Natural killer cell treated with Interleukin-12 subunit alpha and Interleukin-12 subunit beta and Interleukin-15 and Interleukin-18, amount 100 ng/mL, for 72 hours (primary cell): ENCODE measurements at regions not wholly inside any gene's neighbourhood (a gene's known extent, or its start where the extent isn't known, plus 50 kb on each side); places are given as distances from the start of the nearest gene placed in this dataset.

Experiments
- ATAC-seq, 2 donors: fragments of 150-1000 bp; cut with Tn5 transposase in 1 of 2; sonication (Bioruptor Pico), chemical (Tn5 transposase) in 1 of 2; 2 replicates each; pipeline ENCODE4 v1.10.0; 2021
- DNase-seq: peaks from one replicate; pipeline ENCODE4 v3.0.0; 2022; ENCODE audit warnings: low spot score
- H3K27ac Mint-ChIP-seq, 2 donors: 1 replicate in 1 of 2; 2 replicates in 1 of 2; pipeline ENCODE4 v1.8.0; 2022; ENCODE audit warnings: mixed read lengths in 2 of 2, mild to moderate bottlenecking in 1 of 2, moderate library complexity in 1 of 2
- H3K27me3 Mint-ChIP-seq, 2 donors: 1 replicate in 1 of 2; 2 replicates in 1 of 2; pipeline ENCODE4 v1.8.0; 2022; ENCODE audit warnings: mixed read lengths in 2 of 2
- H3K36me3 Mint-ChIP-seq: one replicate; pipeline ENCODE4 v1.8.0; 2022; ENCODE audit warnings: mixed read lengths
- H3K4me1 Mint-ChIP-seq, 2 donors: 1 replicate in 1 of 2; 2 replicates in 1 of 2; pipeline ENCODE4 v1.8.0; 2022; ENCODE audit warnings: low read depth in 2 of 2, mixed read lengths in 2 of 2, mild to moderate bottlenecking in 1 of 2
- H3K4me3 Mint-ChIP-seq: one replicate; pipeline ENCODE4 v1.8.0; 2022; ENCODE audit warnings: mixed read lengths
- H3K9me3 Mint-ChIP-seq: 2 replicates; pipeline ENCODE4 v1.8.0; 2022; ENCODE audit warnings: mixed read lengths

DNA sequence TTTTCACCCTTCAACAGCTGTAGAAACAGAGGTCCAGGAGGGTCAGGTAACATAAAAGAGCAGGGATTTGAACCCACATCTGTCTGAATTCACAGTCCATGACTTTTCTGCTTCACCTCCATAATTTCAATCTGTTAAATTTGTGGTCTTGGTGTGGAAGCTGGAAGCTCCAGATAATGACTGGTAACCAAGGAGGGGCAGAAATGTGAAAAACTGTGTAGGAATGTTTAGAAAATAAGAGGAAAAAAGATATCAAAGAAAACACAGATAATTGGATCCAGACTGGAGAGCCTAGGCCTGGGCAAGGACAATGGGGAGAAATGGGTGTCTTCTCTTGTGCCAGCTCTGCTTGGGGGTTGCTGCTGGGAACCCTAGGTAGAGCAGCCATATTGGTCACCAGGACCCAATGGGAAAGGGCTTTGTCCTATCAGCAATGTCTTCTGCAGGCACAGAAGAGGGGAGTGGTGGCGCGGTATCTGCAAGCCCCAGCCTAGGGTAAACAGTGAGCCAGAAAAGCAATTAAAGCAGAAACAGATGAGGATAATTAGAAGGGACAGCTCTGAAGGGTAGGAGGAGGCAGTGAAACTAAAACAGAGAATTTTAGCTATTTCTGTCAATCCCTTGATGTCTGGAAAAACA, 54.3 kb upstream of the CCDC91 start:
- Mint-ChIP-seq H3K4me1 (no peaks in the 10 kb centered on the region), H3K4me3 (no peak overlapping the region), H3K27ac (no peak overlapping the region), H3K36me3 (no peaks in the 10 kb centered on the region), H3K27me3 (peaks cover 12 to 15% of the 10 kb centered on the region in 2 donors), H3K9me3 (no peaks in the 10 kb centered on the region)
- DNase-seq (no peak), ATAC-seq (no peak)

DNA sequence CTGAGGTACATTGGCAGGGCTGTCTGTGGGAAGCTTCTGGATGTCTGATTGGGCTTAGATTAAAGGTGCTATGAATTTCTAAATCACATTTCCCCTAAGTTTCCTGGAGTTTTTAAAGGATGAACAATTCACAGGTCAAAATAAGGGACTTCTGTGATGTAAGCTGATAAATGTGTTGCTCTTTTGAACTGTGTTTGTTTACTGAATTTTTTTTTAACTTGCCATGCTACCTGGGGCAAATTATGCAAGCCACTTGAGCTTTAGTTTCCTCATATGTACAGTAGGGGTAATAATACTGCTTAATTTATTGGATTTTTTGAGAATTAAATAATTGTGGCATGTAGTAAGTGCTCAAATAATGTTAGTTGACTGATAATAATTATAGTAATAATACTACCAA, 52.8 kb upstream of the CCDC91 start:
- no peak for DNase-seq
- no peak for ATAC-seq
- no peaks in the 10 kb centered on the region for H3K4me1 Mint-ChIP-seq
- peaks cover 15 to 16% of the 10 kb centered on the region in 2 donors for H3K27me3 Mint-ChIP-seq
- no peak overlapping the region for H3K27ac Mint-ChIP-seq
- no peaks in the 10 kb centered on the region for H3K36me3 Mint-ChIP-seq
- H3K9me3 Mint-ChIP-seq: no peaks in the 10 kb centered on the region
- H3K4me3 Mint-ChIP-seq: no peak overlapping the region

DNA sequence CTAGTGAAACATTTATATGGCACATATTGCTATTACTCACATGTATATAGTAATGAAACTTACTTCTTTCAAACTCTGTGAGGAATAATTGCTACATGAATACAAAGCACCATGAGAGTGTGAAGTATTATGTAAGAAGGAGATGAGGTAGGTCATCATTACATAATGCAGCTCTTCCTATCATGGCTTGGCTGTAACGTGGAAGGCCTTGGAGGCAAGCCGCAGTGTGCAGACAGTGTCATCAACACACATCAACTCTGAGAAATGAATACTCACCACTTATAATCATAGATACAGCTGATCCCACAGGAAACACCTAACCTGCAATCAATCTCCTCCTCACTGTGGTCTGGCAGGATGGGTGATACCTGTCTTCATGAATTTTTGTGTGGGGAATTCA, 49.9 kb upstream of the CCDC91 start:
- Mint-ChIP-seq H3K4me3 (no peak overlapping the region), H3K27ac (no peak overlapping the region), H3K36me3 (no peaks in the 10 kb centered on the region), H3K27me3 (peaks cover 5 to 12% of the 10 kb centered on the region in 2 donors), H3K4me1 (no peaks in the 10 kb centered on the region), H3K9me3 (no peaks in the 10 kb centered on the region)
- DNase-seq (no peak), ATAC-seq (no peak)
